ENCODE measurements at regions not wholly inside any gene's neighbourhood (a gene's known extent, or its start where the extent isn't known, plus 50 kb on each side); places are given as distances from the start of the nearest gene placed in this dataset.

DNA sequence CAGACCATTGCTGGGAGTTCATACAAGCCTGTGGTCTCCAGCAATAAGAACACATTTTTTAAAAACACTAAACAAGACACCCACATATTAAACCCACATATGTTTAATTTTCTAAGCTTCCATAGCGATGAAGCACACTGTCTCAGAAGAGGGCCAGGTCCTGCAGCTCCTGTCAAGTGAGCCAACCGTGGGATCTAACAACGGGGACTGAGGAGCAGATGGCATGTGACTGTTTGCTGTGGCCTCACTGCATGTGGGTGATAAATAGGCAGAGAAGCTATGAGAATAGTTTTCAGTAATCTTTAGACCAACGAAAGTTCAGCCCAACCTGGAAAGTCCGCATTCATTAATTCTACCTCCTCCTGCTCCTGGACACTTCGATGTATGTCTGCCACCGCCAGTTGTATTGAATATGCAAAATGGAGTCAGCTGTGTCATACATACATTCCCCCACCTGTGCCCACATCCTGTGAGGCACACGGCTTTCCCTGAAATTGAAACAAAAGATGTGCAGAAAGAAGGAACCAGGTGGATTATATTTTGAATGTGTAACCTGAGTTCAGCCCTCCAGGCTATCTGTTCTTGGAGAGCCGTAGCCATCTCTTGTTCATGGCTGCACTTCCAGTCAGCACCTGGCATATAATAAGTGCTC, 88.2 kb downstream of the MIS18A start:
- DNase-seq = no peak
- H3K27ac ChIP-seq = no peak overlapping the region
- no peak for ATAC-seq (ENCODE audit: low FRiP score in 2 of 2)
- H3K36me3 ChIP-seq = no peaks in the 10 kb centered on the region
- H3K4me3 ChIP-seq = no peak overlapping the region
- H3K9me3 ChIP-seq = no peaks in the 10 kb centered on the region
- WGBS, 2 donors = 77 to 78% methylated on average over 9 of the region's 9 CpGs
- TF ChIP-seq POLR2AphosphoS5 (IDR thresholded peaks at IDR 0.05) = no peak
- TF ChIP-seq EP300 (IDR thresholded peaks at IDR 0.05) = no peak
- no peaks in the 10 kb centered on the region for H3K27me3 ChIP-seq
- no peaks in the 10 kb centered on the region for H3K4me1 ChIP-seq

DNA sequence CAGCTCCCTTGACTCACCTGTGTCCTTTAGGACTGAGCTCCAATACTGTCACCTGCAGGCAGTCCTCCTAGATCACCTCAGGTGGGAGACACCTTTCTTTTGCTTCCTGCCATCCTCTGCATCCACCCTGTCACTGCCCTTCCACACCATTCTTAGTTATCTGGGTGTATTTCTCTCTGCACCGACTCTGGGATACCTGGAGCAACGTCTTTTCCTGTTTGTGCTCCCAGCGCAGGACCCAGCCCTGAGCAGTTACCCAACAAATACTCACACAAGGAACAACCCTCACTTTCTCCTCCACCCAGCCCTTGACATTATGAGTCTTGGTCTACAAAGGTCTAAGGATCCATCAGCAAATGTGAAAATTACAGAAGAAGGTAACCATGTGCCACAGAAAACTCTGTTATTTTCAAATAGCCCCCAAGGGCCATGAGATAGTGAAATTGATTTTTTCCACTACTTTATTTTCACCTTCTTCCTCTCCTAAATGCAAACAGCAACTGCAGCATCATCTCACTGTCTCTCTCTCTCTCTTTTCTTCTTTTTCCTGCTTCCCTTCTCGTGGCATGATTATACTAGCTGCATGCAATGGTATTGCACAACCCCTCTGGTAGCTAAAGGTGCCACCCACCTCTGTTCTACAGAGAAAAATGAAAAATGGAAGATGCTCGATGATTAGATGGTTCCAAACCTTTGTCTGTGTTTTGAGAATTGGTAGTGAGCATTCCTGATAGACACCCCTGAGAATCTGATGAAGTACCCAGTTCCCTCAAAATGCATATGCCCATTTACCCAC, 89.0 kb downstream of the MIS18A start:
- H3K9me3 ChIP-seq = no peaks in the 10 kb centered on the region
- DNase-seq (no peak), ATAC-seq (ENCODE audit: low FRiP score in 2 of 2) (no peak)
- H3K27me3 ChIP-seq = no peaks in the 10 kb centered on the region
- TF ChIP-seq, protein P1, sequence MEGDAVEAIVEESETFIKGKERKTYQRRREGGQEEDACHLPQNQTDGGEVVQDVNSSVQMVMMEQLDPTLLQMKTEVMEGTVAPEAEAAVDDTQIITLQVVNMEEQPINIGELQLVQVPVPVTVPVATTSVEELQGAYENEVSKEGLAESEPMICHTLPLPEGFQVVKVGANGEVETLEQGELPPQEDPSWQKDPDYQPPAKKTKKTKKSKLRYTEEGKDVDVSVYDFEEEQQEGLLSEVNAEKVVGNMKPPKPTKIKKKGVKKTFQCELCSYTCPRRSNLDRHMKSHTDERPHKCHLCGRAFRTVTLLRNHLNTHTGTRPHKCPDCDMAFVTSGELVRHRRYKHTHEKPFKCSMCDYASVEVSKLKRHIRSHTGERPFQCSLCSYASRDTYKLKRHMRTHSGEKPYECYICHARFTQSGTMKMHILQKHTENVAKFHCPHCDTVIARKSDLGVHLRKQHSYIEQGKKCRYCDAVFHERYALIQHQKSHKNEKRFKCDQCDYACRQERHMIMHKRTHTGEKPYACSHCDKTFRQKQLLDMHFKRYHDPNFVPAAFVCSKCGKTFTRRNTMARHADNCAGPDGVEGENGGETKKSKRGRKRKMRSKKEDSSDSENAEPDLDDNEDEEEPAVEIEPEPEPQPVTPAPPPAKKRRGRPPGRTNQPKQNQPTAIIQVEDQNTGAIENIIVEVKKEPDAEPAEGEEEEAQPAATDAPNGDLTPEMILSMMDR (IDR thresholded peaks at IDR 0.05) = no peak
- no peak for TF ChIP-seq POLR2A (IDR thresholded peaks at IDR 0.05)
- TF ChIP-seq POLR2AphosphoS5 (IDR thresholded peaks at IDR 0.05) = no peak
- no peak for TF ChIP-seq EP300 (IDR thresholded peaks at IDR 0.05)
- H3K4me3 ChIP-seq = no peak overlapping the region
- H3K27ac ChIP-seq = no peak overlapping the region
- no peaks in the 10 kb centered on the region for H3K36me3 ChIP-seq
- 78 to 83% methylated on average over 5 of the region's 5 CpGs for WGBS, 2 donors
- H3K4me1 ChIP-seq = no peaks in the 10 kb centered on the region

DNA sequence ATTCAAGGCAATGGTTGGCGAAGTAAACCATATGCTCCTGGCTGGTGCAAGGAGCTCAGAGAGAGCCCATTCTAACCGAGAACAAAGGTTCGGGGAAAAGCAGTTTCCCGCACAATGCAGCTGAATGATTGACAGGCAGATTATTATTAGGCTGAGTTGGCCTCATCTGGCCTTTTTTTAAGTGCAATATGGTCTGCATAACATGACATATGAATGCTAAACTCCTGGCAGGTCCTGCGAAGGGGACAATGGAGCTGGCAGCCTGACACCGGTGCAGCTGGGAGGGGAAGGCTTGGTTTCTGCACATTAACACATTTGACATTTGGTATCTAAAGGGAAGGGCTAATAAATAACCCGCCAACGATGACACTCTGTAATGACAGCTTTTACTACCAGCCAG, 92.0 kb downstream of the MIS18A start:
- no peak for TF ChIP-seq EP300 (IDR thresholded peaks at IDR 0.05)
- Histone ChIP-seq H3K36me3 (no peaks in the 10 kb centered on the region), H3K27me3 (no peaks in the 10 kb centered on the region), H3K27ac (no peak overlapping the region), H3K9me3 (no peaks in the 10 kb centered on the region), H3K4me3 (no peak overlapping the region), H3K4me1 (no peaks in the 10 kb centered on the region)
- ATAC-seq (ENCODE audit: low FRiP score in 2 of 2) (no peak), DNase-seq (no peak)
- whole genome bisulfite sequencing, 2 donors = 62 to 72% methylated on average over 8 of the region's 8 CpGs

DNA sequence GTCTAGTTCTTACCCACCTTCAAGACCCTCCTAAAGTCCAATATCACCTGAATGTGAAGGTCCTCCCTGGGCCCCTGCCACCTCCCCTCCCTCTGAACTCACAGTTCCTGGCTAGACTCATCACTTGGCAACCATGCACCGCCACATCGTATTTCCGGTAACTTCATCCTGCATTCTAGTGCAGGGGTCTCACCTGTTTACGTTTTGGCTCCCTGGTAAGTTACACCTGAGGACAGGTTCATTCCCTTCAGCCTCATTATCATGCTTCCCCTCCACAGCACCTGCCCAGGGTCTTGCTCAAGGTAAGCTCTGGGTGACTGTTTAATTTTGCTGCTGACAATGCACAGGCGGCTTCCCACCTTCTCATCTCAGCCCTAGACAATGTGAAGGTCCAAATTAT, 93.1 kb downstream of the MIS18A start:
- DNase-seq = no peak
- H3K27me3 ChIP-seq = no peaks in the 10 kb centered on the region
- no peaks in the 10 kb centered on the region for H3K9me3 ChIP-seq
- no peaks in the 10 kb centered on the region for H3K4me1 ChIP-seq
- H3K4me3 ChIP-seq = no peak overlapping the region
- ATAC-seq (ENCODE audit: low FRiP score in 2 of 2) = no peak
- no peaks in the 10 kb centered on the region for H3K36me3 ChIP-seq
- TF ChIP-seq POLR2AphosphoS5 (IDR thresholded peaks at IDR 0.05) = no peak
- TF ChIP-seq EP300 (IDR thresholded peaks at IDR 0.05) = no peak
- no peak for TF ChIP-seq POLR2A (IDR thresholded peaks at IDR 0.05)
- TF ChIP-seq, protein P1 (IDR thresholded peaks at IDR 0.05) = no peak
- H3K27ac ChIP-seq = no peak overlapping the region
- WGBS, 2 donors = 90 to 95% methylated on average over 5 of the region's 5 CpGs

DNA sequence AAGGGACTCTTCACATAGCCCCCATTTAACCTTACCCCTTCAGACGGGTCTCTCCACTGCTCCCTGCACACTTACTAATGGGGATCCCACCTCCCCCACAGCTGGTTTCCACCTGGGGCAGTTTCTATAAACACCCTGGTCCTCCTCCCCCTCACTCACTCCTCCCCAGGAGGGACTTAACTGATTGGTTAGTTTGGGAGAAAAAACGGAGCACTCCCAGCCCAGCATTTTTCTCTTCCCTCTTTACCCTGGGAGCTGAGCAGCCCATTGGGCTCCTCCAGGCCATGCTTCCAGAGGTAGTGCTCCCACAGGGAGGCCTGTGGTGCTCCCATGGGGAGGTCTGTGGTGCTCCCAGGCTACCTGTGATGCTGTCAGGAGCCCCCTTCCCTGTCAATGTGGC, 93.7 kb downstream of the MIS18A start:
- Histone ChIP-seq H3K4me1 (no peaks in the 10 kb centered on the region), H3K36me3 (no peaks in the 10 kb centered on the region), H3K4me3 (no peak overlapping the region), H3K27ac (no peak overlapping the region), H3K27me3 (no peaks in the 10 kb centered on the region), H3K9me3 (no peaks in the 10 kb centered on the region)
- no peak for DNase-seq
- WGBS, 2 donors = 71 to 73% methylated on average over 2 of the region's 2 CpGs
- TF ChIP-seq EP300 (IDR thresholded peaks at IDR 0.05) (no peak), POLR2AphosphoS5 (IDR thresholded peaks at IDR 0.05) (no peak), POLR2A (IDR thresholded peaks at IDR 0.05) (no peak)
- TF ChIP-seq, protein P1 (IDR thresholded peaks at IDR 0.05) = no peak
- no peak for ATAC-seq (ENCODE audit: low FRiP score in 2 of 2)

All from upper lobe of left lung (tissue), 6 donors.